HG02840 (cell line): ENCODE measurements at regions not wholly inside any gene's neighbourhood (a gene's known extent, or its start where the extent isn't known, plus 50 kb on each side); places are given as distances from the start of the nearest gene placed in this dataset.
A peak's percentile ranks its signal among the peaks of the same experiment; 100 is the strongest.

ENCODE experiments used
- ATAC-seq: cut with Tn5 transposase; IDR thresholded peaks from one replicate; pipeline ENCODE4 v1.9.1; 2021; ENCODE audit warnings: mild to moderate bottlenecking, moderate library complexity, moderate number of reproducible peaks; ENCODE audit not compliant: unreplicated experiment, low FRiP score

GRCh38 chr2:196248467-196249094 lies 77.2 kb upstream of the STK17B start:
- ATAC-seq = no peak

DNA sequence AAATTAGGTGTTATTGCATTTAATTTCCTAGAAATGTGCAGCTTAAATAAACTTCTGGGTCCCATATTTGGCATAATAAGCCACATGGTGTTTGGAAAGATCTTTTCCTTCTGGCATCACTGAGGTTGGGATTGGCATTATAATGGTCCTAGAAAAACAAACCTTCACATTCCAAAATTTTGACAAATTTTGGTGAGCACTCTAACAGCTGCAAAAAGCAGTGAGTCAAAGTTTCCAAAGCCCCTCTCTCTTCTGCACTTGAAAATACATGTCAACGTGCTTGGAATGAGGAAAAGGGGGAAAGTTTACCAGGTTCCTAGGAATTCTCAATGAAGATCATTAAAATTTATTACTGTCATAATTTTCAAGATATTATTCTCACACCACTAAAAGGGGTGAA lies 77.8 kb upstream of the STK17B start:
- ATAC-seq = no peak

DNA sequence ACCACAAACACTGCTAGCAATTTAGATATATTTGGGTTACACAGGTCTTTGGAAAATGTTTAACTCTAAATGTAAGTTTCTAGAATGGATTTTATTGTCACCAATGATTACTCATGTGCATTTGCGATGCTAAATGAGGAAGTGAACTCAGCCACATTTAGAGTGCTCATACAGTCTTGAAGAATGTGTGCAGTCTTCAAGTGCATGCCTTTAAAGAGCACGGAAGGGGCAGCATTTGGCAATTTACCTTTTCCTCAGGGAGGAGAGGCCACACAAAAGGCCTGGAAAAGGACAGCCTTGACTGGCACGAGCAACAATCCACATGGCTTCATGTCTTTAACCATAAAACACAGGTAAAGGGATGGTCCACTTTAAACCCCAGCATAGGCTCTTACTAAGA lies 78.5 kb upstream of the STK17B start:
- peak; percentile 64 for ATAC-seq

- no peak for ATAC-seq
These were observed 79.8 kb upstream of the STK17B start for GRCh38 chr2:196251132-196251531.

- no peak for ATAC-seq
These were observed 81.2 kb upstream of the STK17B start for GRCh38 chr2:196252408-196253115.

- ATAC-seq = no peak
These were observed 81.7 kb upstream of the STK17B start for GRCh38 chr2:196253116-196253480.

- no peak for ATAC-seq
These were observed 85.2 kb upstream of the STK17B start for GRCh38 chr2:196256585-196256984.

- no peak for ATAC-seq
These were observed 85.7 kb upstream of the STK17B start for GRCh38 chr2:196257086-196257485.

- no peak for ATAC-seq
These were observed 87.0 kb upstream of the STK17B start for GRCh38 chr2:196258407-196258806.

DNA sequence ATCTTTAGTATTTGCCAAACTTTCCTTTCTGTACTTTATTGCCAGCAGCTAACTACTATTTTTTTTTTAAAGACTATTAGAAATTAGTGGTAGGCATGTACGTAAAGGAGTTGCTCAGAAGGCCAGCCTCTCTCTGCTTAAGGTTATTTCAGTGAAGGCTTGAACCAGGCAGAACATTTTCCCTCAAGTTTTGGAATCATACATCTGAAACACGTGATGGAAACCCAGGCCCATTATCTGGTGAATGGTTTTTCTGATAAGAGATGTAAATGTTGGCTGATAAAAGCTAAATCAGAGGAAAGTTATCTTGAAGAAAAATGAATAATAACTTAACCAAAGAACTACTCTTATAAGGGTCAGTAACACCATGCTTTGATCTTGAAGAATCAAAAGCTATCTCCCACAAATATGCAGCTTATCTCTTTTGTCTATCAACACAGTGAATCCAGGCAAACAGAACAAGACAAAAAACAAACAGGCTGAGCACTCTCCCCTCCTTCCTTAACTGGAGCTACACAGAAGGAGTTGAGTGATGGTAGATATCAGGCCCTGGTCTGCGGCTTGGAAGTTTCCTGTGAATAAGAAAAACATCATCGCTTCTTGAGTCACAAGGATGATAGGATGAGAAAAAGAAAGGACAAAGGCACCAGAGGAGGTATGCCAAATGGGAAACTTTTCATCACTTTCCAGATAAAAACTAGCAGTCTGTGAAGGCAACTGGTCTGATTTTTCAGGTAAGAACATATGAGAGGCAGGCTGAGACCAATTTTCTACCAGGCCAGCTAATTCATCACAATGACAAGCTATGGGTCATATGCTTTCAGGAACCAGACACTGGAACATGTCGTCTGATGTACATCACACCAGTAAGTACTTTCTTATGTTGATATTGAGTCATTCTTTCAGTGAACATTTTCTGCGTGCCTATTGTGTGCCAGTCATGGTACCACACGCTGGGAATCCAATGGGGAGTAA lies 88.4 kb upstream of the STK17B start:
- ATAC-seq = no peak

- no peak for ATAC-seq
These were observed 89.2 kb upstream of the STK17B start for GRCh38 chr2:196260546-196260945.

GRCh38 chr2:196262606-196263005 lies 91.2 kb upstream of the STK17B start:
- ATAC-seq = no peak

DNA sequence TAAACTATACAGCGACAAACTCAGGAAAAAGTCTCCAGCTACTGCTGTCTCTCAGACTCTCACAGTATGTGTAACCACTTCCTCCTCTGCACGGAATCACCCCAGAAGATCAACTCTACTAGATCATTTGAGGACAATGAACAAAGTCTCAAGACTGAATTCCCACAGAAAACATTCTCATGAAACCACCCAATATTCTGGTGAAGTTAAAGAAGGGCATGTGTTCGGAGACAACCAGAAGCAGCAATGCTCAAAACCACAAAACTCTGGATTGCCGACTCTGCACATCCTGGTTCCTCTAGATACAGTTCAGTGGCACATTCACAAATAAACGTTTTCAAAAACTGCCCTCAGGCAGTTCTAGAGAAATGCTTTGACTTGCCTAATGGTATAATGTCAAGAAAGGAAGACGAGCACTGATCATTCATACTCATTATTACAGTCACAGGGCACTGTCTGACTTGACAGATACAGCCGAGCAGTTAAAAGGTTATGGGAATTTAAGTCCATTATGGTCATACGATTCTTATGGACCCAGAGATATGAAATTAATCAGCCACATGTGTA lies 91.9 kb upstream of the STK17B start:
- peak; percentile 92 for ATAC-seq

DNA sequence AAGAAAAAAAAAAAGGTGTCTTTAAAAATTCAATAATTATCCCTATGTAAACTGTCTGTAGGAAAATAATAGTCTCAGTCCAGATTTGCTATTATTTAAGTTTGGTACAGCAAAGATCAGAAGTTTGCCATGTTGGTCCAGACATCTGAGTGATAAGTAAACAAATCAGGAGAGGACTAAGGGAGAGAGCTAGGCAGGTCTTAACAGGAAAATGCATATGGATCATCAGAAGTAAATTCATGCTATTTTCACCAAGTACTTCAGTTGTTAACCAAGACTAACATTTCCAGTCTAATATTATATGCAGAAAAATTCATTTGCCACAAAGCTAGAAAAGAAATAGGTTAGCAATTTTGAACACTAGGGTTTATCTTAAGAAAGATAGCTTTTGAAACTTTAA lies 95.0 kb upstream of the STK17B start:
- ATAC-seq = no peak

- ATAC-seq = no peak
These were observed 95.5 kb upstream of the STK17B start for GRCh38 chr2:196266855-196267254.

- ATAC-seq = no peak
These were observed 96.6 kb upstream of the STK17B start for GRCh38 chr2:196268025-196268424.

DNA sequence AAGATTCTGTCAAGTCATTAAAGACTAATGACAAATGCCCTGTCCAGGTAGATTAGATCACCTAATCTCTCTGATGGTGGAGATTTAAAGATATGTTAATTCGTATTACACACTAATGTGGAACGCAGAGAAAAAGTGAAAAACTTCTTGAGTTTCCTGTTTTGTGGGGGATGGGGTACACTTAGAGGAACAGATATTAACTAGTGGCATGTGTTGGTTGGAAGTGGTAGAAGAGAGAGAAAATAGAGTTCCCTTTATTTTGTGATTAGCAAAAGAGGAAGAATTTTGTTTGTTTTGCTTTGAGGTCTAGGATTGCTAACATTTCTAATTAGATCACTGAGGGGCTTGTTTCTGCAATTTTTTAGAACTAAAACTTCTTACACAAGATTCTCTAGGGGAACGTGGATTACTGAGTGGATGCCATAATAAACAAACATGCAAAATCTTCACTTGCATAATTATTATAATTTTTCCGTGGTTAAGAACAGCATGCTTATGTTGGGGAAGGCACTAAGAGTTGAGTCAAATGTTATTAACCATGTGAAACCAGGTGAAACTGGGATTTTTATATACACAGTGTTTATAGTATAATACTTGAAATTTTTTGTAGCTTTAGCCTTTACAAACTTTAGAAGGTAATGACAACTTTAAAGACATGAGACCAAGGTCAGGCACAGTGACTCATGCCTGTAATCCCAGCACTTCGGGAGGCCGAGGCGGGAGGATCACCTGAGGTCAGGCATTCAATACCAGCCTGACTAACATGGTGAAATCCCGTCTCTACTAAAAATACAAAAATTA lies 97.4 kb upstream of the STK17B start:
- no peak for ATAC-seq

- ATAC-seq = no peak
These were observed 100.4 kb upstream of the STK17B start for GRCh38 chr2:196271795-196272194.

DNA sequence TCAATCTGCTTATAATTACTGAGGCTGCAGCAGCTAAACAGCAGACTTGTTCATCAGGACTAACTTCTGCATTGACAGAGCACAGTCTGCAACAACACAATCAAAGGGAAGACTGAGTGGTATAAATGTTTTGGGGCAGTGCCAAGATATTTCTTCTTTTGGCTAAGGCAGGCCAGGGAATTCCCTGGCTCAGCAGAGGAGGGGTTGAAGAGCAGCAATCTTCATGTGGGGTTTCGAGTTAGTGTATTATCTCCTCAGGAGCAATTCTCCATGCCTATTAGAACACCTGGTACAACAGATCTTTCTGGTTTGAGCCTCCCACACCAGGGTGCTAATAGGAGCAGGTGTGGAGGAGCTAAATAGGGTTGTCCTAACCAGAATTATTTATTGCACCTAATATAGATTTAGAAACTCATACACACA lies 103.0 kb upstream of the STK17B start:
- no peak for ATAC-seq
